IMR-90 (cell line): ENCODE measurements at regions not wholly inside any gene's neighbourhood (a gene's known extent, or its start where the extent isn't known, plus 50 kb on each side); places are given as distances from the start of the nearest gene placed in this dataset.

Experiments
- ATAC-seq: fragments of 200-7000 bp; cut with Tn5 transposase; 2 replicates; pipeline ENCODE4 v1.9.1; 2020; ENCODE audit warnings: low read depth, mild to moderate bottlenecking, moderate library complexity
- BruUV-seq: library from RNA; stranded (reverse); fragments of 400-500 nt; replicated peaks from 2 replicates; lab custom pipeline; 2021; lab: Mats Ljungman, UMichigan
- CTCF ChIA-PET: fragments of 300-600 bp; formaldehyde crosslinking; extraction: SDS; loops from one replicate; lab custom pipeline; 2021; ENCODE audit warnings: antibody characterized with exemption; lab: Yijun Ruan, JAX
- POLR2A ChIA-PET: fragments of 300-600 bp; sonication (Branson Sonifier 250); formaldehyde crosslinking; loops from one replicate; lab custom pipeline; 2022; ENCODE audit warnings: antibody characterized with exemption; ENCODE audit not compliant: unreplicated experiment; lab: Charles Lee
- DNase-seq: peaks from one replicate; pipeline ENCODE4 v3.0.0; 2013
- H2AFZ ChIP-seq: replicated peaks from 2 replicates; pipeline ENCODE3; 2013; ENCODE audit warnings: low read length, mild to moderate bottlenecking; ENCODE audit not compliant: poor library complexity
- H2AK5ac ChIP-seq: 2 replicates; pipeline ENCODE4 v1.6.1; 2013; ENCODE audit warnings: low read depth, low read length, inconsistent platforms
- H2AK9ac ChIP-seq: replicated peaks from 2 replicates; pipeline ENCODE3; 2013; ENCODE audit warnings: mild to moderate bottlenecking, low read depth, low read length, moderate library complexity; ENCODE audit not compliant: poor library complexity
- H2BK120ac ChIP-seq: 2 replicates; pipeline ENCODE4 v1.6.1; 2013; ENCODE audit warnings: low read depth, low read length, inconsistent platforms
- H2BK15ac ChIP-seq: 3 replicates; pipeline ENCODE4 v1.6.1; 2013; ENCODE audit warnings: low read depth, low read length, inconsistent platforms
- H2BK20ac ChIP-seq: 2 replicates; pipeline ENCODE4 v1.6.1; 2013; ENCODE audit warnings: low read depth, mild to moderate bottlenecking, inconsistent platforms, low read length, moderate library complexity
- H2BK5ac ChIP-seq: 2 replicates; pipeline ENCODE4 v1.6.1; 2013; ENCODE audit warnings: mild to moderate bottlenecking, low read depth, low read length, inconsistent platforms; ENCODE audit not compliant: poor library complexity, severe bottlenecking
- H3K14ac ChIP-seq: replicated peaks from 2 replicates; pipeline ENCODE4 v1.6.1; 2013; ENCODE audit warnings: low read depth, low read length, inconsistent platforms
- H3K18ac ChIP-seq: 2 replicates; pipeline ENCODE4 v1.6.1; 2013; ENCODE audit warnings: low read depth, low read length, control low read depth
- H3K23ac ChIP-seq: 2 replicates; pipeline ENCODE4 v1.6.1; 2013; ENCODE audit warnings: low read depth, low read length, inconsistent platforms
- H3K27ac ChIP-seq: 2 replicates; pipeline ENCODE4 v1.5.1; 2013; ENCODE audit warnings: mild to moderate bottlenecking, control low read depth, low read length; ENCODE audit not compliant: insufficient read depth
- H3K27me3 ChIP-seq: 2 replicates; pipeline ENCODE4 v1.6.1; 2013; ENCODE audit warnings: low read length; ENCODE audit not compliant: control insufficient read depth, insufficient read depth
- H3K36me3 ChIP-seq: 2 replicates; pipeline ENCODE4 v1.6.1; 2013; ENCODE audit warnings: low read length, mixed read lengths; ENCODE audit not compliant: control insufficient read depth, insufficient read depth
- H3K4ac ChIP-seq: 2 replicates; pipeline ENCODE4 v1.6.1; 2013; ENCODE audit warnings: low read depth, low read length, inconsistent platforms
- H3K4me1 ChIP-seq: 2 replicates; pipeline ENCODE4 v1.6.1; 2013; ENCODE audit warnings: low read length, mixed read lengths; ENCODE audit not compliant: control insufficient read depth, insufficient read depth
- H3K4me2 ChIP-seq: 2 replicates; pipeline ENCODE4 v1.6.1; 2013; ENCODE audit warnings: low read depth, mild to moderate bottlenecking, control low read depth, low read length, moderate library complexity
- H3K4me3 ChIP-seq: 2 replicates; pipeline ENCODE4 v1.5.1; 2013; ENCODE audit warnings: low read depth, mild to moderate bottlenecking, control low read depth, low read length, moderate library complexity; ENCODE audit not compliant: insufficient read depth
- H3K56ac ChIP-seq: 2 replicates; pipeline ENCODE4 v1.6.1; 2013; ENCODE audit warnings: low read length, inconsistent platforms; ENCODE audit not compliant: insufficient read depth; ENCODE audit errors: extremely low read depth
- H3K79me1 ChIP-seq, 2 experiments: 2 replicates each; pipeline ENCODE4 v1.6.1; 2013; ENCODE audit warnings: low read length in 2 of 2, inconsistent platforms in 1 of 2, low read depth in 1 of 2
- H3K9ac ChIP-seq: 2 replicates; pipeline ENCODE4 v1.6.1; 2013; ENCODE audit warnings: low read depth, low read length, control low read depth
- H3K9me1 ChIP-seq: 2 replicates; pipeline ENCODE4 v1.6.1; 2013; ENCODE audit warnings: low read length, inconsistent platforms; ENCODE audit not compliant: insufficient read depth
- H3K9me3 ChIP-seq: 2 replicates; pipeline ENCODE4 v1.6.1; 2013; ENCODE audit warnings: low read length; ENCODE audit not compliant: control insufficient read depth, insufficient read depth
- H4K20me1 ChIP-seq: 2 replicates; pipeline ENCODE4 v1.6.1; 2013; ENCODE audit warnings: low read length, inconsistent platforms; ENCODE audit not compliant: insufficient read depth
- H4K5ac ChIP-seq: 2 replicates; pipeline ENCODE4 v1.6.1; 2013; ENCODE audit warnings: mild to moderate bottlenecking, low read depth, low read length, control low read depth
- H4K8ac ChIP-seq, 2 experiments: 2 replicates each; pipeline ENCODE4 v1.6.1; 2013; ENCODE audit warnings: low read depth in 2 of 2, low read length in 2 of 2, control low read depth in 1 of 2, inconsistent platforms in 1 of 2
- H4K91ac ChIP-seq: 2 replicates; pipeline ENCODE4 v1.6.1; 2013; ENCODE audit warnings: low read depth, low read length, inconsistent platforms; ENCODE audit not compliant: insufficient read depth
- BHLHE40 ChIP-seq: fragments of 150-350 bp; IDR thresholded peaks from 2 replicates; pipeline ENCODE4 v1.6.1; 2016; ENCODE audit warnings: mild to moderate bottlenecking, low read depth, low read length
- CEBPB ChIP-seq: IDR thresholded peaks from 2 replicates; pipeline ENCODE4 v1.6.1; 2012; ENCODE audit warnings: low read depth, low read length, improper control_type of control experiment
- CHD1 ChIP-seq: IDR thresholded peaks from 2 replicates; pipeline ENCODE4 v1.6.1; 2012; ENCODE audit warnings: low read depth, low read length, improper control_type of control experiment
- ELK1 ChIP-seq: fragments of 150-350 bp; IDR thresholded peaks from 2 replicates; pipeline ENCODE4 v1.6.1; 2016; ENCODE audit warnings: low read depth, mild to moderate bottlenecking, low read length, moderate library complexity, borderline replicate concordance
- FOS ChIP-seq: fragments of 150-350 bp; IDR thresholded peaks from 2 replicates; pipeline ENCODE4 v1.6.1; 2016; ENCODE audit warnings: low read depth, low read length
- MAFK ChIP-seq: IDR thresholded peaks from 2 replicates; pipeline ENCODE4 v1.6.1; 2012; ENCODE audit warnings: low read depth, low read length, improper control_type of control experiment
- MAZ ChIP-seq: IDR thresholded peaks from 2 replicates; pipeline ENCODE4 v1.6.1; 2012; ENCODE audit warnings: low read depth, mild to moderate bottlenecking, low read length, improper control_type of control experiment, moderate library complexity, borderline replicate concordance
- MXI1 ChIP-seq: IDR thresholded peaks from 2 replicates; pipeline ENCODE4 v1.6.1; 2012; ENCODE audit warnings: low read depth, mild to moderate bottlenecking, low read length, moderate library complexity, borderline replicate concordance
- NFE2L2 ChIP-seq: fragments of 150-350 bp; IDR thresholded peaks from 2 replicates; pipeline ENCODE4 v1.6.1; 2016; ENCODE audit warnings: low read depth, mild to moderate bottlenecking, low read length
- POLR2A ChIP-seq: IDR thresholded peaks from 2 replicates; pipeline ENCODE4 v1.6.1; 2012; ENCODE audit warnings: mild to moderate bottlenecking, low read depth, low read length
- RAD21 ChIP-seq: IDR thresholded peaks from 2 replicates; pipeline ENCODE4 v1.6.1; 2012; ENCODE audit warnings: low read length, improper control_type of control experiment
- RCOR1 ChIP-seq: IDR thresholded peaks from 2 replicates; pipeline ENCODE4 v1.6.1; 2012; ENCODE audit warnings: mild to moderate bottlenecking, low read length, improper control_type of control experiment; ENCODE audit not compliant: insufficient replicate concordance
- RFX5 ChIP-seq: IDR thresholded peaks from 2 replicates; pipeline ENCODE4 v1.8.0; 2012; ENCODE audit warnings: low read depth, mild to moderate bottlenecking, low read length, moderate library complexity
- SMC3 ChIP-seq: fragments of 150-350 bp; IDR thresholded peaks from 2 replicates; pipeline ENCODE4 v1.6.1; 2016; ENCODE audit warnings: low read depth, mild to moderate bottlenecking, antibody characterized with exemption, low read length, moderate library complexity
- dilution Hi-C: fragments of 300-500 bp; cut with HindIII; formaldehyde crosslinking; loops from one replicate; pipeline ENCODE4 v1.14.3; 2018; ENCODE audit warnings: low sequenced_read_pairs; ENCODE audit not compliant: unreplicated experiment
- in situ Hi-C: fragments of 300-500 bp; cut with MboI; formaldehyde crosslinking; loops from 3 replicates; pipeline ENCODE4 v1.14.3; 2019; ENCODE audit warnings: low sequenced_read_pairs, inconsistent platforms, mixed read lengths
- intact Hi-C: fragments of 100-400 bp; cut with micrococcal nuclease; formaldehyde crosslinking; loops from 2 replicates; pipeline ENCODE4 v1.10.0; 2022
- TF ChIP-seq, protein P1 (sequence below): conservative IDR thresholded peaks from 2 replicates; pipeline ENCODE4 v1.5.1; 2012; ENCODE audit warnings: mild to moderate bottlenecking, low read depth, low read length, improper control_type of control experiment
- TF ChIP-seq, protein P2 (sequence below): fragments of 150-350 bp; IDR thresholded peaks from 2 replicates; pipeline ENCODE4 v1.6.1; 2017; ENCODE audit warnings: mild to moderate bottlenecking, antibody characterized with exemption, low read length, low read depth

- Histone ChIP-seq H2AK9ac (no peak overlapping the region), H3K4me3 (no peak overlapping the region), H4K8ac (no peak overlapping the region), H3K14ac (no peak overlapping the region), H4K5ac (no peak overlapping the region), H3K18ac (no peak overlapping the region), H3K27ac (no peak overlapping the region), H3K23ac (no peak overlapping the region), H2AFZ (no peak overlapping the region), H3K4me1 (no peaks in the 10 kb centered on the region), H3K36me3 (no peaks in the 10 kb centered on the region), H3K27me3 (no peaks in the 10 kb centered on the region), H2BK5ac (no peak overlapping the region), H3K79me1 (no peaks in the 10 kb centered on the region), H2BK120ac (no peak overlapping the region), H3K9me1 (no peaks in the 10 kb centered on the region), H3K9ac (no peak overlapping the region), H3K4ac (no peak overlapping the region), H3K4me2 (no peak overlapping the region), H2AK5ac (no peak overlapping the region), H2BK15ac (no peak overlapping the region), H4K20me1 (no peaks in the 10 kb centered on the region), H2BK20ac (no peak overlapping the region), H3K56ac (no peak overlapping the region), H3K9me3 (no peaks in the 10 kb centered on the region; the same call in 1 of the 2 replicates), H4K91ac (no peak overlapping the region)
- no peak for ATAC-seq
- in situ Hi-C loops = no loop called here
- intact Hi-C loops = no loop called here
- ChIA-PET CTCF (no interaction called here), POLR2A (no interaction called here)
- dilution Hi-C loops = no loop called here
- TF ChIP-seq RAD21 = no peak
- no peak for TF ChIP-seq FOS
- no peak for TF ChIP-seq CHD1
- TF ChIP-seq RCOR1 = no peak
- no peak for TF ChIP-seq BHLHE40
- no peak for TF ChIP-seq MAZ
- TF ChIP-seq NFE2L2 = no peak
- TF ChIP-seq, protein P1, sequence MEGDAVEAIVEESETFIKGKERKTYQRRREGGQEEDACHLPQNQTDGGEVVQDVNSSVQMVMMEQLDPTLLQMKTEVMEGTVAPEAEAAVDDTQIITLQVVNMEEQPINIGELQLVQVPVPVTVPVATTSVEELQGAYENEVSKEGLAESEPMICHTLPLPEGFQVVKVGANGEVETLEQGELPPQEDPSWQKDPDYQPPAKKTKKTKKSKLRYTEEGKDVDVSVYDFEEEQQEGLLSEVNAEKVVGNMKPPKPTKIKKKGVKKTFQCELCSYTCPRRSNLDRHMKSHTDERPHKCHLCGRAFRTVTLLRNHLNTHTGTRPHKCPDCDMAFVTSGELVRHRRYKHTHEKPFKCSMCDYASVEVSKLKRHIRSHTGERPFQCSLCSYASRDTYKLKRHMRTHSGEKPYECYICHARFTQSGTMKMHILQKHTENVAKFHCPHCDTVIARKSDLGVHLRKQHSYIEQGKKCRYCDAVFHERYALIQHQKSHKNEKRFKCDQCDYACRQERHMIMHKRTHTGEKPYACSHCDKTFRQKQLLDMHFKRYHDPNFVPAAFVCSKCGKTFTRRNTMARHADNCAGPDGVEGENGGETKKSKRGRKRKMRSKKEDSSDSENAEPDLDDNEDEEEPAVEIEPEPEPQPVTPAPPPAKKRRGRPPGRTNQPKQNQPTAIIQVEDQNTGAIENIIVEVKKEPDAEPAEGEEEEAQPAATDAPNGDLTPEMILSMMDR = no peak
- no peak for TF ChIP-seq POLR2A
- TF ChIP-seq SMC3 = no peak
- no peak for TF ChIP-seq MXI1
- TF ChIP-seq, protein P2, sequence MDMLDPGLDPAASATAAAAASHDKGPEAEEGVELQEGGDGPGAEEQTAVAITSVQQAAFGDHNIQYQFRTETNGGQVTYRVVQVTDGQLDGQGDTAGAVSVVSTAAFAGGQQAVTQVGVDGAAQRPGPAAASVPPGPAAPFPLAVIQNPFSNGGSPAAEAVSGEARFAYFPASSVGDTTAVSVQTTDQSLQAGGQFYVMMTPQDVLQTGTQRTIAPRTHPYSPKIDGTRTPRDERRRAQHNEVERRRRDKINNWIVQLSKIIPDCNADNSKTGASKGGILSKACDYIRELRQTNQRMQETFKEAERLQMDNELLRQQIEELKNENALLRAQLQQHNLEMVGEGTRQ = no peak
- no peak for TF ChIP-seq RFX5
- TF ChIP-seq MAFK = no peak
- no peak for TF ChIP-seq ELK1
- TF ChIP-seq CEBPB = no peak
- DNase-seq = no peak
- no TSS peak for BruUV-seq
These were observed 458.4 kb upstream of the MPDZ start for GRCh38 chr9:13737885-13738284.
